ENCODE measurements at regions not wholly inside any gene's neighbourhood (a gene's known extent, or its start where the extent isn't known, plus 50 kb on each side); places are given as distances from the start of the nearest gene placed in this dataset.

DNA sequence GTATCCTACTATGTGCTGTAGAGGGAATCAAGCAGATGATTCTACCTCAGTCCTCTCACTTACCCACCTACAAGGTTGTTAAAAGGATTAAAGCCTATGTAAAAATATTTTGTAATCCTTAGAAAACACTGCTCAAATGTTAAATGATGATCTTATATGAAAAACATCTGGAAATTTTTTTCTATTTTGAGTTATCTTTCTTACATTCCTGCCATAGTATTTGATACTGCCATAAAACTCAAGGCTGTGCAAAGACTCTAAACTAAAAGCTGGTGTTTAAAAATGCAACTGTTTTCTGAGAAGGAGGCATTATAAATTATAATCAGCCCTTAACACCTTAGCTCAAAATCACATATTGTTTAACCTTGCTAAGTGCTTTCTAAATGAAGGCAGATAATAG is 474.2 kb downstream of the PRELID2 start:
- no peak for TF ChIP-seq POLR2A (IDR thresholded peaks at IDR 0.05; ENCODE audit: insufficient read depth in 1 of 2, low read depth in 2 of 2, low read length in 2 of 2)
- TF ChIP-seq ZSCAN9 (CRISPR knock-in tag; IDR thresholded peaks at IDR 0.05; ENCODE audit: borderline replicate concordance), result no peak
- TF ChIP-seq EZH2 (conservative IDR thresholded peaks at IDR 0.05; ENCODE audit: low read depth, low read length), result no peak
- TF ChIP-seq SIN3A (IDR thresholded peaks at IDR 0.05; ENCODE audit: borderline replicate concordance, low read depth, low read length), result no peak
- TF ChIP-seq, protein P1, sequence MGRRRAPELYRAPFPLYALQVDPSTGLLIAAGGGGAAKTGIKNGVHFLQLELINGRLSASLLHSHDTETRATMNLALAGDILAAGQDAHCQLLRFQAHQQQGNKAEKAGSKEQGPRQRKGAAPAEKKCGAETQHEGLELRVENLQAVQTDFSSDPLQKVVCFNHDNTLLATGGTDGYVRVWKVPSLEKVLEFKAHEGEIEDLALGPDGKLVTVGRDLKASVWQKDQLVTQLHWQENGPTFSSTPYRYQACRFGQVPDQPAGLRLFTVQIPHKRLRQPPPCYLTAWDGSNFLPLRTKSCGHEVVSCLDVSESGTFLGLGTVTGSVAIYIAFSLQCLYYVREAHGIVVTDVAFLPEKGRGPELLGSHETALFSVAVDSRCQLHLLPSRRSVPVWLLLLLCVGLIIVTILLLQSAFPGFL (CRISPR knock-in tag; IDR thresholded peaks at IDR 0.05), result no peak
- no peak for TF ChIP-seq FOXJ3 (CRISPR knock-in tag; IDR thresholded peaks at IDR 0.05; ENCODE audit: borderline replicate concordance)
- TF ChIP-seq, protein P2, sequence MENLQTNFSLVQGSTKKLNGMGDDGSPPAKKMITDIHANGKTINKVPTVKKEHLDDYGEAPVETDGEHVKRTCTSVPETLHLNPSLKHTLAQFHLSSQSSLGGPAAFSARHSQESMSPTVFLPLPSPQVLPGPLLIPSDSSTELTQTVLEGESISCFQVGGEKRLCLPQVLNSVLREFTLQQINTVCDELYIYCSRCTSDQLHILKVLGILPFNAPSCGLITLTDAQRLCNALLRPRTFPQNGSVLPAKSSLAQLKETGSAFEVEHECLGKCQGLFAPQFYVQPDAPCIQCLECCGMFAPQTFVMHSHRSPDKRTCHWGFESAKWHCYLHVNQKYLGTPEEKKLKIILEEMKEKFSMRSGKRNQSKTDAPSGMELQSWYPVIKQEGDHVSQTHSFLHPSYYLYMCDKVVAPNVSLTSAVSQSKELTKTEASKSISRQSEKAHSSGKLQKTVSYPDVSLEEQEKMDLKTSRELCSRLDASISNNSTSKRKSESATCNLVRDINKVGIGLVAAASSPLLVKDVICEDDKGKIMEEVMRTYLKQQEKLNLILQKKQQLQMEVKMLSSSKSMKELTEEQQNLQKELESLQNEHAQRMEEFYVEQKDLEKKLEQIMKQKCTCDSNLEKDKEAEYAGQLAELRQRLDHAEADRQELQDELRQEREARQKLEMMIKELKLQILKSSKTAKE (CRISPR knock-in tag; IDR thresholded peaks at IDR 0.05; ENCODE audit: borderline replicate concordance), result no peak
- no peak for TF ChIP-seq ZNF124 (CRISPR knock-in tag; IDR thresholded peaks at IDR 0.05)
- no peak for TF ChIP-seq NFYB (CRISPR knock-in tag; IDR thresholded peaks at IDR 0.05)
- no peak for TF ChIP-seq HOXD1 (CRISPR knock-in tag; IDR thresholded peaks at IDR 0.05)
- no peak for TF ChIP-seq CEBPB (IDR thresholded peaks at IDR 0.05; ENCODE audit: borderline replicate concordance, low read depth, low read length)

Measured in HepG2 (cell line).